GM20000 (cell line): ENCODE measurements at regions not wholly inside any gene's neighbourhood (a gene's known extent, or its start where the extent isn't known, plus 50 kb on each side); places are given as distances from the start of the nearest gene placed in this dataset.

Experiments used
- DNase-seq: peaks from one replicate; pipeline ENCODE4 v3.0.0; 2012; ENCODE audit warnings: low spot score
- TF ChIP-seq, protein P1 (sequence below): IDR thresholded peaks from 2 replicates; pipeline ENCODE4 v1.5.1; 2012; ENCODE audit warnings: mild to moderate bottlenecking, control low read depth; ENCODE audit errors: extremely low read depth, missing control alignments

DNA sequence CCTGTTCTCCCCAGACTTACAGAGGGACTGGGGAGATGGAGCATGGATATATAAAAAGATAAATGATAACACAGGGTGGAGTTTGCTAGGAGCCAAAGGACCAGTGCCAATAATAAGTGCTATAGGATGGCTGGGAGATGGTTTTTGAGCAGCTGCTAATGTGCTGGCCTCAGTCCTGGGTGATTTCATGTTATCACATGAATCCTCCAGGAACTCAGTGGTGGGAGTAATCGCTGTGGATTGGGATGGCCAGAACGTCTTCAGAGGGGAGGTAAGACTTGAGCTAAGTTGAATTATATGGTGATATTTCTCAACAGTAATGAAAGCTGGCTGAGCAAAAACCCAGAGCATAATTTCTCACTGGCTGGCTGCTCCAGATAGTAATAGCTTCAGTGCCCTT is 441.4 kb downstream of the SLC4A3 start:
- DNase-seq, result no peak
- TF ChIP-seq, protein P1, sequence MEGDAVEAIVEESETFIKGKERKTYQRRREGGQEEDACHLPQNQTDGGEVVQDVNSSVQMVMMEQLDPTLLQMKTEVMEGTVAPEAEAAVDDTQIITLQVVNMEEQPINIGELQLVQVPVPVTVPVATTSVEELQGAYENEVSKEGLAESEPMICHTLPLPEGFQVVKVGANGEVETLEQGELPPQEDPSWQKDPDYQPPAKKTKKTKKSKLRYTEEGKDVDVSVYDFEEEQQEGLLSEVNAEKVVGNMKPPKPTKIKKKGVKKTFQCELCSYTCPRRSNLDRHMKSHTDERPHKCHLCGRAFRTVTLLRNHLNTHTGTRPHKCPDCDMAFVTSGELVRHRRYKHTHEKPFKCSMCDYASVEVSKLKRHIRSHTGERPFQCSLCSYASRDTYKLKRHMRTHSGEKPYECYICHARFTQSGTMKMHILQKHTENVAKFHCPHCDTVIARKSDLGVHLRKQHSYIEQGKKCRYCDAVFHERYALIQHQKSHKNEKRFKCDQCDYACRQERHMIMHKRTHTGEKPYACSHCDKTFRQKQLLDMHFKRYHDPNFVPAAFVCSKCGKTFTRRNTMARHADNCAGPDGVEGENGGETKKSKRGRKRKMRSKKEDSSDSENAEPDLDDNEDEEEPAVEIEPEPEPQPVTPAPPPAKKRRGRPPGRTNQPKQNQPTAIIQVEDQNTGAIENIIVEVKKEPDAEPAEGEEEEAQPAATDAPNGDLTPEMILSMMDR, result no peak

DNA sequence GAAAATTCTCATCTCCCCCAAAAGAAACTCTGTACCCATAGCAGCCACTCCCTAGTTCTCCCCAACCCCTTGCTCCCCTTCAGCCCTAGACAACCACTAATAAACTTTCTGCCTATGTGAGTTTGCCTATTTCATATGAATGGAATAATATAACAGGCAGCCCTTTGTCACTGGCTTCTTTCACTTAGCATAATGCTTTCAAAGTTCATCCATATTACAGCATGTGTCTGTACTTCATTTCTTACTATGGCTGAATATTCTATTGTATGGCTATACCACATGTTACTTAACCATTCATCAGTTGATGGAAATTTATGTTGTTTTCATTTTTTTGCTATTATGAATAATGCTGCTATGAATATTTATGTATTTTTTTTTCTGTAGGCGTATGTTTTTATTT is 442.9 kb downstream of the SLC4A3 start:
- no peak for DNase-seq
- TF ChIP-seq, protein P1, result no peak

DNA sequence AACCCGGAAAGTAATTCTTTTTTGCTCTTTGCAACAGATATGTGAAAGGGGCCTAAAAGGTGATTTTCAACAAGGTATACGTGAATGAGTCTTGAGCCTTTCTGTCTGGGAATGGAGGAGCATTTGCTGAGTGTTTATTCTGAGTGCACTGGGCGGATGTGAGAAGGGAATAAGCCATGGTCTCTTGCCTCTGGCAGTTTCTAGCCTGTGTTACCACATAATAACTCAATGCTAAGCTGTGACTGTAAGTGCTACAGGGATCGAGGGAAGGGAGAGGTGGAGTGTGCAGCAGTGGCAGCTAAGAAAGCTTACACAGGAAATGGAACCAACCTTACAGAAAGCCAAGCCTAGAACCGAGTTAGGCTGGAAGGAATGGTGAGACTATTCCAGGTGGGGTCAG is 444.3 kb downstream of the SLC4A3 start:
- TF ChIP-seq, protein P1, result no peak
- DNase-seq, result no peak

DNA sequence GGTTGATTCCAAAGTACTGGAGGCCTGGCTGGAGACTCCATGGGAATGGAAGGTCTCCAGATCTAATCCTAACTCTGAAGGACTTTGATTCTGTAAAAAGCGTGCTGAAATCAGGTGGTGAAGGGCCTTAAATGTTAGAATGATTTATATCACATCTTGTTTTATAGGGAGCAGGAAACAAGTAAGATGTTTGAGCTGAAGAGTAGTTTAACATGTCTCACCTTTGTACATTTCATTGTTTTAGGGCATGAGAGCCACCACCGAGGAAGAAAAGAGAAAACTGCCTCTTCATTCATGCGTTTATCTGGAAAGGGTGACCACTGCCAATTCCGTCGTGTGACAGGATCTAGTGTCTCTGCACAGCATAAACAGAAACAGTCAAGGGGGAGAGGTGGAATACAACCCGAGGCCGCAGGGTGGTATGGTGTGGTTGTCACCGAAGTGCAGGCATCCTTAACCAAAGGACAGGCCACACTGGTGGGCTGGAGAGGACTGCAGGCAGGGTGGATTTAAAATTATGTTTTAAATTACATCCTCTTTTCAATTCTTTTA is 445.3 kb downstream of the SLC4A3 start:
- DNase-seq, result no peak
- TF ChIP-seq, protein P1, result no peak

DNA sequence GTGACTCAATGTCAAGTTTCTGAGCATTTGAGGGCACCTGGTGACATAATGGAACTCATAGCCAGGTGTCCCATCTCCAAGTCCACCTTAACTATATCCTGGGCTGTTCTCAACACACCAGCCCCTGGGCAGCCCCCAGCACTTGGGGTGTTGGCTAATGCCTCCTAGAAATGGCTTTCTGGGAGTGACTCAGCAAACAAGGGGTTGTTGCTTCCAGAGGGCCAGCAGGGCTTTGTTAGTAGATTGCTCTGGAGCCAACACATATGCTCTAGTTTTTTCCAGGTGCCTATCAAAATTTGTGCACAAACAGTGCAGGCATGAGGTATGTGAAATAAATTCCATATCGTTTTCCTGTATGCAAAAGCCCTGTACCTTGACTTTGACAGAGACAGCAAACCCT is 448.4 kb downstream of the SLC4A3 start:
- no peak for DNase-seq
- TF ChIP-seq, protein P1, result no peak

DNA sequence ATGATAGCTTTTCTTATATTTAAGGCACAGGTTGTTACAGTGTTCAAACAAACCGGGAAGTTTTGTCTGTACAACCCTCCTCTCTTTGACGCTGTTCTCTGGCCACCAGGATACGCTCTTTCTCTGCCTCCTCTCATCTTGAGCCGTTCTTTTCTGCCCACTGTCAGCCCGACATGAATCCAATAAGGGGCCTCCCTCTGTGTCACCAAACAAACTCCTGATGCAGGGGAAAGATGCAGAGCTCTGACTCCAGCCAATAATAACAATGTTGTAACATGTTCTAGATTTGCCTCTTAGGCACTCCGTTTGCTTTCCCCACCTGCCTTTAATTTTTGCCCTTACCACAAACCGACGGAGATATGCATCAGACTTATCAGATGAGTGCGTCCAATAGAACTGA is 449.3 kb downstream of the SLC4A3 start:
- no peak for DNase-seq
- TF ChIP-seq, protein P1, result no peak

DNA sequence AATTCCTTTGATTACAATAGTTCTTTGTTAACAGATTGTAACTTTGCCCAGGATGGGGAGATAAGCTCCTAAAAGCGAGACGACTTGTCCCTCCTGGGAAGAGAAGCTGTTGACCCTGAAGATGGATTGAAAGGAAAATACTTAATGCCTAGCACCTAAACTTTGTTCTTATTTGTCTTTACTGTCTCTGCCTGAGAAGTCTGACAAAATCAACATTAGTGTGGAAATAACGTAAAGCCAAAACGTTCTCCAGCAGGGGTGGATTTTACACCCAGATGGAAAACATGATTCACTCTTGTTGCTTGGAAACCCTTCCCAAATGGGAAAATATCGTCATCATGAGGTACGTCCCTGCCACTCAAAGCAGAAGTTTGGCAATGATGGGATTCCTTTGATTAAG is 450.1 kb downstream of the SLC4A3 start:
- no peak for DNase-seq
- TF ChIP-seq, protein P1, result no peak
